ENCODE measurements at regions not wholly inside any gene's neighbourhood (a gene's known extent, or its start where the extent isn't known, plus 50 kb on each side); places are given as distances from the start of the nearest gene placed in this dataset.

GRCh38 chr16:8459085-8459733 lies 131.1 kb downstream of the TMEM114 start:
- Histone ChIP-seq H3K27me3 (replicated peaks; ENCODE audit: insufficient read depth) (no peaks in the 10 kb centered on the region), H3K36me3 (no peaks in the 10 kb centered on the region), H3K9me3 (no peaks in the 10 kb centered on the region), H3K27ac (no peak overlapping the region), H3K4me3 (no peak overlapping the region), H3K4me1 (replicated peaks) (no peaks in the 10 kb centered on the region)
- TF ChIP-seq POLR2A (IDR thresholded peaks at IDR 0.05) (no peak), POLR2AphosphoS5 (IDR thresholded peaks at IDR 0.05) (no peak)
- TF ChIP-seq, protein P1, sequence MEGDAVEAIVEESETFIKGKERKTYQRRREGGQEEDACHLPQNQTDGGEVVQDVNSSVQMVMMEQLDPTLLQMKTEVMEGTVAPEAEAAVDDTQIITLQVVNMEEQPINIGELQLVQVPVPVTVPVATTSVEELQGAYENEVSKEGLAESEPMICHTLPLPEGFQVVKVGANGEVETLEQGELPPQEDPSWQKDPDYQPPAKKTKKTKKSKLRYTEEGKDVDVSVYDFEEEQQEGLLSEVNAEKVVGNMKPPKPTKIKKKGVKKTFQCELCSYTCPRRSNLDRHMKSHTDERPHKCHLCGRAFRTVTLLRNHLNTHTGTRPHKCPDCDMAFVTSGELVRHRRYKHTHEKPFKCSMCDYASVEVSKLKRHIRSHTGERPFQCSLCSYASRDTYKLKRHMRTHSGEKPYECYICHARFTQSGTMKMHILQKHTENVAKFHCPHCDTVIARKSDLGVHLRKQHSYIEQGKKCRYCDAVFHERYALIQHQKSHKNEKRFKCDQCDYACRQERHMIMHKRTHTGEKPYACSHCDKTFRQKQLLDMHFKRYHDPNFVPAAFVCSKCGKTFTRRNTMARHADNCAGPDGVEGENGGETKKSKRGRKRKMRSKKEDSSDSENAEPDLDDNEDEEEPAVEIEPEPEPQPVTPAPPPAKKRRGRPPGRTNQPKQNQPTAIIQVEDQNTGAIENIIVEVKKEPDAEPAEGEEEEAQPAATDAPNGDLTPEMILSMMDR (IDR thresholded peaks at IDR 0.05) = no peak
- DNase-seq (ENCODE audit: low spot score) = no peak
- 73% methylated on average over 3 of the region's 3 CpGs for WGBS
- intact Hi-C loops (cut with DNase I) = no loop called here

DNA sequence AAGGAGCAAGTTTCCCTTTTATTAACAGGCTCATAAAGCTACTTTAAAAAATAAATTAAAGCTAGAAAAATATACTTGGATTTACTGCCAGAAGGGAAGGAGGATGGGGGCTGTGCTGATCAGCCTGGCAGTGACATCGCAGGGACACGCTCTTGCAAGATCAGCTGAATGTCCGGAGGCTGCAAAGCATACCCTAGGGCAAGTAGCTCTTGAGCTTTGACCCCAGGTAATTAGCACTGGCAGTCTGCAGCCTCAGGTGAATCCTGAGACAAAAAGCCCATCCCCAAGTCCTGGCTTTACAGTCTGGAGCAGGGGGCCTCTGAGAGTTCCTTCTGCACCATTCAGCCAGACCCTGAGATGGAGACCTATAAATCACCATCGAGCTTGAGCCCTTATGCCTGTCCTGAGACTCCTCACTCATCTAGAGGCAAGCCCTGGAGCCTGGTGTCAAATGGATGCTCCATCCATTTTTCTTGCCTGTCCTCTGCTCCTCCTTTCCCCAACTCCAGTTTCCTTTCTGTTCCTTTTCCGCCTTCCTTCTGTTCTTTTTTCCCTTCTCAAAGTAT lies 131.7 kb downstream of the TMEM114 start:
- Histone ChIP-seq H3K36me3 (no peaks in the 10 kb centered on the region), H3K27ac (no peak overlapping the region), H3K27me3 (replicated peaks; ENCODE audit: insufficient read depth) (no peaks in the 10 kb centered on the region), H3K4me3 (no peak overlapping the region), H3K9me3 (no peaks in the 10 kb centered on the region), H3K4me1 (replicated peaks) (no peaks in the 10 kb centered on the region)
- 26% methylated on average over 5 of the region's 5 CpGs for WGBS
- intact Hi-C loops (cut with DNase I) = no loop called here
- no peak for DNase-seq (ENCODE audit: low spot score)
- TF ChIP-seq, protein P1 (IDR thresholded peaks at IDR 0.05) = no peak
- no peak for TF ChIP-seq POLR2A (IDR thresholded peaks at IDR 0.05)
- no peak for TF ChIP-seq POLR2AphosphoS5 (IDR thresholded peaks at IDR 0.05)

- 56% methylated on average over 4 of the region's 4 CpGs for WGBS
- TF ChIP-seq, protein P1 (IDR thresholded peaks at IDR 0.05) = no peak
- no peak for TF ChIP-seq POLR2A (IDR thresholded peaks at IDR 0.05)
- TF ChIP-seq POLR2AphosphoS5 (IDR thresholded peaks at IDR 0.05) = no peak
- no peak for DNase-seq (ENCODE audit: low spot score)
These were observed 137.0 kb downstream of the TMEM114 start for GRCh38 chr16:8453359-8453758.

GRCh38 chr16:8452941-8453340 lies 137.4 kb downstream of the TMEM114 start:
- Histone ChIP-seq H3K27me3 (replicated peaks; ENCODE audit: insufficient read depth) (no peaks in the 10 kb centered on the region), H3K27ac (no peak overlapping the region), H3K4me3 (no peak overlapping the region), H3K36me3 (no peaks in the 10 kb centered on the region), H3K9me3 (no peaks in the 10 kb centered on the region), H3K4me1 (replicated peaks) (no peaks in the 10 kb centered on the region)
- no peak for DNase-seq (ENCODE audit: low spot score)
- TF ChIP-seq POLR2A (IDR thresholded peaks at IDR 0.05) (no peak), POLR2AphosphoS5 (IDR thresholded peaks at IDR 0.05) (no peak)
- TF ChIP-seq, protein P1 (IDR thresholded peaks at IDR 0.05) = no peak
- WGBS = 60% methylated on average over 3 of the region's 3 CpGs
- intact Hi-C loops (cut with DNase I) = no loop called here

More at GRCh38 chr16:8453359-8453758, 137.0 kb downstream of the TMEM114 start:
- intact Hi-C loops (cut with DNase I) = no loop called here
- no peaks in the 10 kb centered on the region for H3K36me3 ChIP-seq
- H3K4me1 ChIP-seq (replicated peaks) = no peaks in the 10 kb centered on the region
- H3K4me3 ChIP-seq = no peak overlapping the region
- H3K27me3 ChIP-seq (replicated peaks; ENCODE audit: insufficient read depth) = no peaks in the 10 kb centered on the region
- no peak overlapping the region for H3K27ac ChIP-seq
- H3K9me3 ChIP-seq = no peaks in the 10 kb centered on the region

DNA sequence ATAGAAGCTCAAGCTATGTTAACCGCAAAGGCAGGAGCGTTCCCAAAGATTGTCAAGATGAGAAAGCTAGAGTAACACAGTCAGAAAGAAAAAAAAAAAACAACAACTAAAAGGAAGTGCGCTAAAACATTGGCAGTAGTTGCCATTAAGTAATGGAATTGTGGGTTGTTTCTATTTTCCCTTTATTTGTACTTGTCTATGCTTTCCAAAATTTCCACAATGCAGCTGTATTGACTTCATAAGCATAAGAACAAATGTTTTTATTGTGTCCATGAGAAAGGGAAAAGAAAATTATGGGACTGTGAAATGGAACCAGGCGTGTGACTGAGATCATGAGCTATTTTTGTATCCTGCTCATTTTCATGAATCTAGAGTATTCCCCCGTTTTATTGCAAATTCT lies 153.4 kb downstream of the TMEM114 start:
- Histone ChIP-seq H3K36me3 (no peaks in the 10 kb centered on the region), H3K9me3 (no peaks in the 10 kb centered on the region), H3K4me1 (replicated peaks) (no peaks in the 10 kb centered on the region), H3K27ac (no peak overlapping the region), H3K27me3 (replicated peaks; ENCODE audit: insufficient read depth) (no peaks in the 10 kb centered on the region), H3K4me3 (no peak overlapping the region)
- WGBS = 82% methylated on average over 5 of the region's 5 CpGs
- TF ChIP-seq, protein P1 (IDR thresholded peaks at IDR 0.05) = no peak
- TF ChIP-seq POLR2AphosphoS5 (IDR thresholded peaks at IDR 0.05) (no peak), POLR2A (IDR thresholded peaks at IDR 0.05) (no peak)
- intact Hi-C loops (cut with DNase I) = no loop called here
- no peak for DNase-seq (ENCODE audit: low spot score)
